GM23338 (cell line): ENCODE measurements at regions not wholly inside any gene's neighbourhood (a gene's known extent, or its start where the extent isn't known, plus 50 kb on each side); places are given as distances from the start of the nearest gene placed in this dataset.

Experiments used
- ATAC-seq: fragments of 200-7000 bp; cut with Tn5 transposase; 3 replicates; pipeline ENCODE4 v1.9.1; 2020
- DNase-seq: peaks from one replicate; pipeline ENCODE4 v3.0.0-alpha.2; 2015; ENCODE audit warnings: low spot score
- H2AFZ ChIP-seq: fragments of 200-600 bp; sonication (generic); 2 replicates; pipeline ENCODE4 v1.8.0; 2016; ENCODE audit warnings: antibody characterized with exemption, mild to moderate bottlenecking, moderate library complexity
- H3F3A ChIP-seq: fragments of 200-600 bp; sonication (generic); replicated peaks from 2 replicates; pipeline ENCODE4 v1.8.0; 2017; ENCODE audit warnings: antibody characterized with exemption, mixed run types, low read depth
- H3K27ac ChIP-seq: fragments of 200-600 bp; sonication (generic); 2 replicates; pipeline ENCODE4 v1.6.1; 2016; ENCODE audit warnings: low read depth
- H3K27me3 ChIP-seq: fragments of 200-600 bp; sonication (generic); 2 replicates; pipeline ENCODE4 v1.8.0; 2016; ENCODE audit warnings: mild to moderate bottlenecking, mixed run types, moderate library complexity; ENCODE audit not compliant: insufficient read depth
- H3K36me3 ChIP-seq: fragments of 200-600 bp; sonication (generic); 2 replicates; pipeline ENCODE4 v1.8.0; 2016; ENCODE audit warnings: mild to moderate bottlenecking; ENCODE audit not compliant: insufficient read depth
- H3K4me1 ChIP-seq: fragments of 200-600 bp; sonication (generic); 2 replicates; pipeline ENCODE4 v1.8.0; 2016; ENCODE audit warnings: mild to moderate bottlenecking, moderate library complexity; ENCODE audit not compliant: insufficient read depth
- H3K4me2 ChIP-seq: fragments of 200-600 bp; sonication (generic); 2 replicates; pipeline ENCODE4 v1.7.1; 2017; ENCODE audit warnings: mixed run types
- H3K4me3 ChIP-seq: fragments of 200-600 bp; sonication (generic); 2 replicates; pipeline ENCODE4 v1.6.1; 2016; ENCODE audit warnings: mixed run types
- H3K79me2 ChIP-seq: fragments of 200-600 bp; sonication (generic); replicated peaks from 2 replicates; pipeline ENCODE4 v1.8.0; 2017; ENCODE audit warnings: mild to moderate bottlenecking; ENCODE audit not compliant: insufficient read depth
- H3K9me2 ChIP-seq: fragments of 200-600 bp; sonication (generic); 2 replicates; pipeline ENCODE4 v1.8.0; 2017; ENCODE audit not compliant: insufficient read depth
- H4K20me1 ChIP-seq: fragments of 200-600 bp; sonication (generic); replicated peaks from 2 replicates; pipeline ENCODE4 v1.8.0; 2017; ENCODE audit warnings: mild to moderate bottlenecking; ENCODE audit not compliant: insufficient read depth
- H3K27ac Mint-ChIP-seq: 2 replicates; pipeline ENCODE4 v1.8.0; 2020; ENCODE audit warnings: inconsistent platforms, mild to moderate bottlenecking, moderate library complexity, mixed read lengths
- H3K27me3 Mint-ChIP-seq: 3 replicates; pipeline ENCODE4 v1.8.0; 2022; ENCODE audit warnings: low read depth, mild to moderate bottlenecking, moderate library complexity, mixed read lengths, inconsistent platforms; ENCODE audit not compliant: insufficient read depth, poor library complexity
- H3K36me3 Mint-ChIP-seq: 3 replicates; pipeline ENCODE4 v1.8.0; 2021; ENCODE audit warnings: low read depth, mild to moderate bottlenecking, inconsistent platforms, moderate library complexity, mixed read lengths
- H3K4me1 Mint-ChIP-seq: 3 replicates; pipeline ENCODE4 v1.8.0; 2020; ENCODE audit warnings: mild to moderate bottlenecking, inconsistent platforms, mixed read lengths
- H3K4me3 Mint-ChIP-seq: 3 replicates; pipeline ENCODE4 v1.8.0; 2021; ENCODE audit warnings: moderate library complexity, mild to moderate bottlenecking, inconsistent platforms, mixed read lengths
- H3K9me3 Mint-ChIP-seq: 3 replicates; pipeline ENCODE4 v1.8.0; 2020; ENCODE audit warnings: moderate library complexity, mild to moderate bottlenecking, inconsistent platforms, mixed read lengths
- CREB1 ChIP-seq: fragments of 250-450 bp; sonication (Bioruptor Pico); IDR thresholded peaks from 2 replicates; pipeline ENCODE4 v1.5.0; 2020; ENCODE audit warnings: low read depth, mild to moderate bottlenecking, moderate library complexity
- EZH2 ChIP-seq: fragments of 200-600 bp; sonication (generic); IDR thresholded peaks from one replicate; pipeline ENCODE4 v1.8.0; 2017; ENCODE audit warnings: antibody characterized with exemption, mild to moderate bottlenecking, low read depth; ENCODE audit not compliant: unreplicated experiment
- EZH2phosphoT487 ChIP-seq: fragments of 200-600 bp; sonication (generic); IDR thresholded peaks from one replicate; pipeline ENCODE4 v1.8.1; 2018; ENCODE audit warnings: antibody characterized with exemption; ENCODE audit not compliant: unreplicated experiment
- NANOG ChIP-seq: IDR thresholded peaks from 2 replicates; pipeline ENCODE4 v1.6.1; 2016; ENCODE audit warnings: antibody characterized with exemption, borderline replicate concordance
- POLR2AphosphoS5 ChIP-seq: IDR thresholded peaks from 2 replicates; pipeline ENCODE4 v1.6.1; 2016; ENCODE audit warnings: antibody characterized with exemption, low read depth
- STAT1 ChIP-seq: IDR thresholded peaks from one replicate; pipeline ENCODE4 v1.6.1; 2016; ENCODE audit warnings: antibody characterized with exemption; ENCODE audit not compliant: unreplicated experiment
- ZNF114 ChIP-seq: fragments of 250-450 bp; sonication (Bioruptor Pico); IDR thresholded peaks from 2 replicates; pipeline ENCODE4 v1.5.0; 2020; ENCODE audit warnings: mild to moderate bottlenecking, moderate library complexity
- ZNF331 ChIP-seq: fragments of 250-450 bp; sonication (Bioruptor Pico); IDR thresholded peaks from 2 replicates; pipeline ENCODE4 v1.5.0; 2020; ENCODE audit warnings: low read depth, mild to moderate bottlenecking, moderate library complexity
- TF ChIP-seq, protein P1 (sequence below): IDR thresholded peaks from 2 replicates; pipeline ENCODE4 v1.6.1; 2016; ENCODE audit warnings: antibody characterized with exemption
- TF ChIP-seq, protein P2 (sequence below), 2 experiments: fragments of 200-600 bp in 1 of 2; sonication (generic) in 1 of 2; conservative IDR thresholded peaks; 2 replicates each; pipeline versions ENCODE4 v1.5.1 to v1.6.1; 2016 to 2017; ENCODE audit warnings: antibody characterized with exemption in 2 of 2, low read depth in 2 of 2, mild to moderate bottlenecking in 2 of 2, moderate library complexity in 1 of 2
- TF ChIP-seq, protein P3 (sequence below): IDR thresholded peaks from one replicate; pipeline ENCODE4 v1.6.1; 2018; ENCODE audit warnings: antibody characterized with exemption; ENCODE audit not compliant: unreplicated experiment

DNA sequence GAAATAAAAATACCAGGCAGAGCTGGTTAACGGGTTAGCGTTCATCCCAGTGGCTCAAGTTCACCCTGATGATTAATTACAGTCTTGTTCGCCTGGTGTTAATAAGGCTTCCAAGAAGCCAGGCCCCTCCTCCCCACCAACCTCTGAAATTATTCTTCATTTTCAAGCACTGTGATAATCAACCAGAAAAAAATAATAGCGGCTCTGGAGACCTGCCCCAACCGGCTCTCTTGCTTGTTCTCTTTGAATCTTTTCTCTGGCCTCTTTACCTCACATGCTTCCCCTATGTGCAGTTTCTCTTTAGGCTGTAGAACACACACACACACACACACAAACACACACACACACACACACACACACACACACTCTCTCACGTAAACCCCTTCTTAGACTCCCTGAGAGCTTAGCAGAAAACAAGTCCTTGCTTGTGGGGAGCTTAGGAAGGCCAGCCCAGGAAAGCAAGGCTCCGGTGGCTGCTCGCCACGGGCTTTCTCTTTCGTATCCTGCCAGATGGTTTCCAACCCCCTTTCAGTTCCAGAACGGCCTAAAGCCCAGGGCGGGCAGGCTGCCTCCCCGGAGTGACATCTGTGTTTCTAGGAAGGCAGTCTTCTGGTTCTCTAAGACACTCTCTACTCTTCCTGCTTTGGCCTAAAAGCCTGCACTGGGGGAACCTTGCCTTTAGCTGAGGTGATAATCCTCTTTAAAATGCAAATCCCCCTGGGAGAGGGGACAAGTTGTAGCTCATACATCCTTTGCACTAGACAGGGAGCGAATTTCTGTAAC lies 106.4 kb upstream of the SESN3 start (continued):
- no peak for TF ChIP-seq CREB1
- TF ChIP-seq, protein P1, sequence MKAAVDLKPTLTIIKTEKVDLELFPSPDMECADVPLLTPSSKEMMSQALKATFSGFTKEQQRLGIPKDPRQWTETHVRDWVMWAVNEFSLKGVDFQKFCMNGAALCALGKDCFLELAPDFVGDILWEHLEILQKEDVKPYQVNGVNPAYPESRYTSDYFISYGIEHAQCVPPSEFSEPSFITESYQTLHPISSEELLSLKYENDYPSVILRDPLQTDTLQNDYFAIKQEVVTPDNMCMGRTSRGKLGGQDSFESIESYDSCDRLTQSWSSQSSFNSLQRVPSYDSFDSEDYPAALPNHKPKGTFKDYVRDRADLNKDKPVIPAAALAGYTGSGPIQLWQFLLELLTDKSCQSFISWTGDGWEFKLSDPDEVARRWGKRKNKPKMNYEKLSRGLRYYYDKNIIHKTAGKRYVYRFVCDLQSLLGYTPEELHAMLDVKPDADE: no peak
- TF ChIP-seq, protein P2, sequence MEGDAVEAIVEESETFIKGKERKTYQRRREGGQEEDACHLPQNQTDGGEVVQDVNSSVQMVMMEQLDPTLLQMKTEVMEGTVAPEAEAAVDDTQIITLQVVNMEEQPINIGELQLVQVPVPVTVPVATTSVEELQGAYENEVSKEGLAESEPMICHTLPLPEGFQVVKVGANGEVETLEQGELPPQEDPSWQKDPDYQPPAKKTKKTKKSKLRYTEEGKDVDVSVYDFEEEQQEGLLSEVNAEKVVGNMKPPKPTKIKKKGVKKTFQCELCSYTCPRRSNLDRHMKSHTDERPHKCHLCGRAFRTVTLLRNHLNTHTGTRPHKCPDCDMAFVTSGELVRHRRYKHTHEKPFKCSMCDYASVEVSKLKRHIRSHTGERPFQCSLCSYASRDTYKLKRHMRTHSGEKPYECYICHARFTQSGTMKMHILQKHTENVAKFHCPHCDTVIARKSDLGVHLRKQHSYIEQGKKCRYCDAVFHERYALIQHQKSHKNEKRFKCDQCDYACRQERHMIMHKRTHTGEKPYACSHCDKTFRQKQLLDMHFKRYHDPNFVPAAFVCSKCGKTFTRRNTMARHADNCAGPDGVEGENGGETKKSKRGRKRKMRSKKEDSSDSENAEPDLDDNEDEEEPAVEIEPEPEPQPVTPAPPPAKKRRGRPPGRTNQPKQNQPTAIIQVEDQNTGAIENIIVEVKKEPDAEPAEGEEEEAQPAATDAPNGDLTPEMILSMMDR (conservative IDR thresholded peaks at IDR 0.05; ENCODE audit: low read depth in 2 of 2): no peak

DNA sequence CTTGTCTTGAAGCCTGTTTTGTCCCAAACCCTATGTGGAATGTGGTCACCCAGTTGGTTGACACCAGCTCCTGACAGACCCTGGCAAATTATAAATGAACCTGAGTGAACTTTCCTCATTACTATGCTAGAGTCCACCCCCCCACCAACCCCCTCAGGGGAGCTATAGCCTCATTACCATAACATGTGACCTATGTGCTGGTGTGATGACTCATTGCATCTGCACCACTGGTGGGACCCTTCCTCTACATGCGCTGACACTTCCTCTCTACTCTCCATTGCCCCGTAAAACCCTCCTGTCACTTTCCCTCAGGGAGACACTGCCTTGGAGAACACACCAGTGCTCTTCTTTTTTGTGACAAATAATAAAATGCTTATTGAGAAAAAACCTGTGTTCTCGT lies 105.0 kb upstream of the SESN3 start:
- peaks cover 44% of the 10 kb centered on the region for H3K4me1 ChIP-seq
- no peak overlapping the region for H3K27ac Mint-ChIP-seq
- H3K27me3 Mint-ChIP-seq: peaks cover 2% of the 10 kb centered on the region
- ATAC-seq: no peak
- peaks cover 4% of the 10 kb centered on the region; the same call in 1 of the 2 replicates for H3F3A ChIP-seq
- H4K20me1 ChIP-seq: no peaks in the 10 kb centered on the region
- no peaks in the 10 kb centered on the region; the same call in 1 of the 2 replicates for H3K36me3 ChIP-seq
- no peak overlapping the region for H3K4me3 ChIP-seq
- no peaks in the 10 kb centered on the region for H3K9me3 Mint-ChIP-seq
- H2AFZ ChIP-seq: no peak overlapping the region
- H3K4me2 ChIP-seq: no peak overlapping the region
- peaks cover 20% of the 10 kb centered on the region for H3K4me1 Mint-ChIP-seq
- peaks cover 13% of the 10 kb centered on the region for H3K9me2 ChIP-seq
- no peaks in the 10 kb centered on the region for H3K36me3 Mint-ChIP-seq
- H3K27me3 ChIP-seq: no peaks in the 10 kb centered on the region
- no peak overlapping the region for H3K4me3 Mint-ChIP-seq
- H3K27ac ChIP-seq: no peak overlapping the region
- no peak for DNase-seq
- H3K79me2 ChIP-seq: no peaks in the 10 kb centered on the region
- no peak for TF ChIP-seq STAT1
- no peak for TF ChIP-seq EZH2
- TF ChIP-seq NANOG: no peak
- TF ChIP-seq ZNF331: no peak
- no peak for TF ChIP-seq EZH2phosphoT487
- TF ChIP-seq ZNF114: no peak
- no peak for TF ChIP-seq POLR2AphosphoS5
- TF ChIP-seq, protein P2 (conservative IDR thresholded peaks at IDR 0.05; ENCODE audit: low read depth in 2 of 2): no peak
- TF ChIP-seq, protein P3, sequence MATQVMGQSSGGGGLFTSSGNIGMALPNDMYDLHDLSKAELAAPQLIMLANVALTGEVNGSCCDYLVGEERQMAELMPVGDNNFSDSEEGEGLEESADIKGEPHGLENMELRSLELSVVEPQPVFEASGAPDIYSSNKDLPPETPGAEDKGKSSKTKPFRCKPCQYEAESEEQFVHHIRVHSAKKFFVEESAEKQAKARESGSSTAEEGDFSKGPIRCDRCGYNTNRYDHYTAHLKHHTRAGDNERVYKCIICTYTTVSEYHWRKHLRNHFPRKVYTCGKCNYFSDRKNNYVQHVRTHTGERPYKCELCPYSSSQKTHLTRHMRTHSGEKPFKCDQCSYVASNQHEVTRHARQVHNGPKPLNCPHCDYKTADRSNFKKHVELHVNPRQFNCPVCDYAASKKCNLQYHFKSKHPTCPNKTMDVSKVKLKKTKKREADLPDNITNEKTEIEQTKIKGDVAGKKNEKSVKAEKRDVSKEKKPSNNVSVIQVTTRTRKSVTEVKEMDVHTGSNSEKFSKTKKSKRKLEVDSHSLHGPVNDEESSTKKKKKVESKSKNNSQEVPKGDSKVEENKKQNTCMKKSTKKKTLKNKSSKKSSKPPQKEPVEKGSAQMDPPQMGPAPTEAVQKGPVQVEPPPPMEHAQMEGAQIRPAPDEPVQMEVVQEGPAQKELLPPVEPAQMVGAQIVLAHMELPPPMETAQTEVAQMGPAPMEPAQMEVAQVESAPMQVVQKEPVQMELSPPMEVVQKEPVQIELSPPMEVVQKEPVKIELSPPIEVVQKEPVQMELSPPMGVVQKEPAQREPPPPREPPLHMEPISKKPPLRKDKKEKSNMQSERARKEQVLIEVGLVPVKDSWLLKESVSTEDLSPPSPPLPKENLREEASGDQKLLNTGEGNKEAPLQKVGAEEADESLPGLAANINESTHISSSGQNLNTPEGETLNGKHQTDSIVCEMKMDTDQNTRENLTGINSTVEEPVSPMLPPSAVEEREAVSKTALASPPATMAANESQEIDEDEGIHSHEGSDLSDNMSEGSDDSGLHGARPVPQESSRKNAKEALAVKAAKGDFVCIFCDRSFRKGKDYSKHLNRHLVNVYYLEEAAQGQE: no peak
